ENCODE measurements at regions not wholly inside any gene's neighbourhood (a gene's known extent, or its start where the extent isn't known, plus 50 kb on each side); places are given as distances from the start of the nearest gene placed in this dataset.

- Histone ChIP-seq H3K36me3 (ENCODE audit: control insufficient read depth in 2 of 2, extremely low read depth in 1 of 2, insufficient read depth in 2 of 2, low read length in 2 of 2) (no peaks in the 10 kb centered on the region), H3K9ac (ENCODE audit: control insufficient read depth, extremely low read depth, insufficient read depth, low read length) (no peak overlapping the region), H3K79me2 (ENCODE audit: control insufficient read depth, insufficient read depth, low read length) (no peaks in the 10 kb centered on the region), H3K27ac (ENCODE audit: control insufficient read depth, insufficient read depth, low read length) (no peak overlapping the region), H3K27me3 (ENCODE audit: control insufficient read depth, extremely low read depth, insufficient read depth, low read length) (no peaks in the 10 kb centered on the region), H3K9me1 (ENCODE audit: control insufficient read depth, extremely low read depth, insufficient read depth, low read length) (no peaks in the 10 kb centered on the region), H4K20me1 (ENCODE audit: control insufficient read depth, extremely low read depth, insufficient read depth, low read length) (no peaks in the 10 kb centered on the region), H3K4me2 (ENCODE audit: control insufficient read depth, extremely low read depth, insufficient read depth, low read depth, low read length) (no peak overlapping the region), H3K4me3 (ENCODE audit: control insufficient read depth in 2 of 3, extremely low read depth in 1 of 3, insufficient read depth in 2 of 3, low read depth in 1 of 3, low read length in 3 of 3) (no peak overlapping the region), H3K4me1 (ENCODE audit: control insufficient read depth, extremely low read depth, insufficient read depth, low read length) (no peaks in the 10 kb centered on the region), H3K9me3 (ENCODE audit: control insufficient read depth, low read depth, low read length) (no peaks in the 10 kb centered on the region), H2AFZ (ENCODE audit: control insufficient read depth, low read length) (no peak overlapping the region)
- TF ChIP-seq EZH2 (IDR thresholded peaks at IDR 0.05; ENCODE audit: low read length) = no peak
- TF ChIP-seq, protein P1, sequence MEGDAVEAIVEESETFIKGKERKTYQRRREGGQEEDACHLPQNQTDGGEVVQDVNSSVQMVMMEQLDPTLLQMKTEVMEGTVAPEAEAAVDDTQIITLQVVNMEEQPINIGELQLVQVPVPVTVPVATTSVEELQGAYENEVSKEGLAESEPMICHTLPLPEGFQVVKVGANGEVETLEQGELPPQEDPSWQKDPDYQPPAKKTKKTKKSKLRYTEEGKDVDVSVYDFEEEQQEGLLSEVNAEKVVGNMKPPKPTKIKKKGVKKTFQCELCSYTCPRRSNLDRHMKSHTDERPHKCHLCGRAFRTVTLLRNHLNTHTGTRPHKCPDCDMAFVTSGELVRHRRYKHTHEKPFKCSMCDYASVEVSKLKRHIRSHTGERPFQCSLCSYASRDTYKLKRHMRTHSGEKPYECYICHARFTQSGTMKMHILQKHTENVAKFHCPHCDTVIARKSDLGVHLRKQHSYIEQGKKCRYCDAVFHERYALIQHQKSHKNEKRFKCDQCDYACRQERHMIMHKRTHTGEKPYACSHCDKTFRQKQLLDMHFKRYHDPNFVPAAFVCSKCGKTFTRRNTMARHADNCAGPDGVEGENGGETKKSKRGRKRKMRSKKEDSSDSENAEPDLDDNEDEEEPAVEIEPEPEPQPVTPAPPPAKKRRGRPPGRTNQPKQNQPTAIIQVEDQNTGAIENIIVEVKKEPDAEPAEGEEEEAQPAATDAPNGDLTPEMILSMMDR (optimal IDR thresholded peaks at IDR 0.05 in 1 of 3, IDR thresholded peaks at IDR 0.05 in 1 of 3, conservative IDR thresholded peaks at IDR 0.05 in 1 of 3; ENCODE audit: extremely low read depth in 1 of 3, insufficient read depth in 2 of 3, low read length in 3 of 3) = no peak
- FAIRE-seq (no peak), DNase-seq (ENCODE audit: low read depth, low spot score) (no peak)
- dilution Hi-C loops (cut with MboI; ENCODE audit: extremely low pct_ligation_motif_present, low sequenced_read_pairs) = no loop called here
Measured at GRCh38 chr1:70888722-70889121, 158.9 kb downstream of the PTGER3 start.

DNA sequence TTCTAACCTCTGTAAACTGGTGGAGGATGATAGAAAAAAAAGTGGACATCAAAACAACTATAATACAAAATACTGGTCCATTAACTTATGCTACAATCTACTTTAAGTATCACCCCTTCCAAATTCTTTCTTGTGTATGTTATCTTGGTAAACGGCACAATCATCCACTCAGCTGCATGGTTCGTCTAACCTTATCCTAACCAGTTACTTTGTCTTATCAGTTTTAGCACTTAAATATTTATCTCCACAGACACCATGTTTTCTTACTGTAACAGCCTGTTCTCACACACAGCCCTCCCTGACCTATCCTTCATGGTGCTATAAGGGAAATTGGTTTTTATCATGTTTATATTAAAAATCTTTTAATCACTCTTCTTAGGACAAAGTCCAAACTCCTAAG is 157.2 kb downstream of the PTGER3 start:
- dilution Hi-C loops (cut with MboI; ENCODE audit: extremely low pct_ligation_motif_present, low sequenced_read_pairs) = no loop called here
- H3K27ac ChIP-seq (ENCODE audit: control insufficient read depth, insufficient read depth, low read length) = no peak overlapping the region
- no peaks in the 10 kb centered on the region for H3K79me2 ChIP-seq (ENCODE audit: control insufficient read depth, insufficient read depth, low read length)
- H3K4me2 ChIP-seq (ENCODE audit: control insufficient read depth, extremely low read depth, insufficient read depth, low read depth, low read length) = no peak overlapping the region
- H3K4me3 ChIP-seq (ENCODE audit: control insufficient read depth in 2 of 3, extremely low read depth in 1 of 3, insufficient read depth in 2 of 3, low read depth in 1 of 3, low read length in 3 of 3) = no peak overlapping the region
- H3K9me3 ChIP-seq (ENCODE audit: control insufficient read depth, low read depth, low read length) = no peaks in the 10 kb centered on the region
- DNase-seq (ENCODE audit: low read depth, low spot score) = no peak
- H3K27me3 ChIP-seq (ENCODE audit: control insufficient read depth, extremely low read depth, insufficient read depth, low read length) = no peaks in the 10 kb centered on the region
- FAIRE-seq = no peak
- H3K9me1 ChIP-seq (ENCODE audit: control insufficient read depth, extremely low read depth, insufficient read depth, low read length) = no peaks in the 10 kb centered on the region
- no peaks in the 10 kb centered on the region for H3K36me3 ChIP-seq (ENCODE audit: control insufficient read depth in 2 of 2, extremely low read depth in 1 of 2, insufficient read depth in 2 of 2, low read length in 2 of 2)
- no peak overlapping the region for H2AFZ ChIP-seq (ENCODE audit: control insufficient read depth, low read length)
- no peak for TF ChIP-seq EZH2 (IDR thresholded peaks at IDR 0.05; ENCODE audit: low read length)
- TF ChIP-seq, protein P1 (optimal IDR thresholded peaks at IDR 0.05 in 1 of 3, IDR thresholded peaks at IDR 0.05 in 1 of 3, conservative IDR thresholded peaks at IDR 0.05 in 1 of 3; ENCODE audit: extremely low read depth in 1 of 3, insufficient read depth in 2 of 3, low read length in 3 of 3) = no peak
- no peak overlapping the region for H3K9ac ChIP-seq (ENCODE audit: control insufficient read depth, extremely low read depth, insufficient read depth, low read length)
- H4K20me1 ChIP-seq (ENCODE audit: control insufficient read depth, extremely low read depth, insufficient read depth, low read length) = no peaks in the 10 kb centered on the region
- no peaks in the 10 kb centered on the region for H3K4me1 ChIP-seq (ENCODE audit: control insufficient read depth, extremely low read depth, insufficient read depth, low read length)
